SK-N-MC (cell line): ENCODE measurements at regions not wholly inside any gene's neighbourhood (a gene's known extent, or its start where the extent isn't known, plus 50 kb on each side); places are given as distances from the start of the nearest gene placed in this dataset.

Experiments used
- DNase-seq: peaks from one replicate; pipeline ENCODE4 v3.0.0-alpha.2; 2011; ENCODE audit warnings: low read depth, low spot score
- H3K27ac ChIP-seq: fragments of 200-600 bp; sonication (generic); 2 replicates; pipeline ENCODE4 v1.5.1; 2016; ENCODE audit warnings: mixed run types
- H3K36me3 ChIP-seq: fragments of 200-600 bp; sonication (generic); 2 replicates; pipeline ENCODE4 v1.6.1; 2017; ENCODE audit warnings: antibody characterized with exemption, low read length, mixed read lengths; ENCODE audit not compliant: insufficient read depth
- H3K4me3 ChIP-seq: fragments of 200-600 bp; sonication (generic); 2 replicates; pipeline ENCODE4 v1.5.1; 2016
- H3K9ac ChIP-seq: fragments of 200-600 bp; sonication (generic); 2 replicates; pipeline ENCODE4 v1.8.0; 2017; ENCODE audit warnings: mixed run types, mixed read lengths; ENCODE audit not compliant: insufficient read length
- H3K9me3 ChIP-seq: fragments of 200-600 bp; sonication (generic); 2 replicates; pipeline ENCODE4 v1.6.1; 2017; ENCODE audit warnings: low read depth, mild to moderate bottlenecking, antibody characterized with exemption, low read length, moderate library complexity, mixed read lengths
- EZH2 ChIP-seq: fragments of 200-600 bp; sonication (generic); IDR thresholded peaks from one replicate; pipeline ENCODE4 v1.6.1; 2017; ENCODE audit warnings: antibody characterized with exemption
- FOXP2 ChIP-seq: optimal IDR thresholded peaks from 2 replicates; pipeline ENCODE3; 2011; ENCODE audit warnings: mild to moderate bottlenecking, moderate library complexity; ENCODE audit not compliant: insufficient read depth; ENCODE audit errors: extremely low read length, control extremely low read depth
- POLR2AphosphoS5 ChIP-seq: IDR thresholded peaks from 2 replicates; pipeline ENCODE4 v1.6.1; 2012; ENCODE audit warnings: mild to moderate bottlenecking, low read depth, low read length, borderline replicate concordance

DNA sequence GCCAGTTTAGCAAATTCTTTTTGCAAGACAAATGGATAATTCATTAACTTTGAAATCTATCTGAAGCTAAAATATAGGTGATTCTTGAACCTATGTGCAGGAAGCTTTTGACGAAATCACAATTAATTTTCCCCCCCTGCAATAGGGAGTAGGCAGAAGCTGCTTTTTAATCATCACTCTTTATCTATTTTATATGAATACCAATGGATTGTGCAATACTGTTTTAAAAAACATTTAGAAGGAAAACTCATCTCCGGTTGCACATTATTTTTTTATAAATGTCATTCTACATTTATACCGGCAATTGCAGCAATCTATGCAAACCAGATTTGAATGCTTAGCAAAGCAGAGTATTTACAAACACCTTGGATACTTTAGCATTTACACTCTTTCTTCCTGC is 121.1 kb upstream of the TMCO5A start:
- TF ChIP-seq POLR2AphosphoS5 (no peak), FOXP2 (no peak), EZH2 (no peak)

DNA sequence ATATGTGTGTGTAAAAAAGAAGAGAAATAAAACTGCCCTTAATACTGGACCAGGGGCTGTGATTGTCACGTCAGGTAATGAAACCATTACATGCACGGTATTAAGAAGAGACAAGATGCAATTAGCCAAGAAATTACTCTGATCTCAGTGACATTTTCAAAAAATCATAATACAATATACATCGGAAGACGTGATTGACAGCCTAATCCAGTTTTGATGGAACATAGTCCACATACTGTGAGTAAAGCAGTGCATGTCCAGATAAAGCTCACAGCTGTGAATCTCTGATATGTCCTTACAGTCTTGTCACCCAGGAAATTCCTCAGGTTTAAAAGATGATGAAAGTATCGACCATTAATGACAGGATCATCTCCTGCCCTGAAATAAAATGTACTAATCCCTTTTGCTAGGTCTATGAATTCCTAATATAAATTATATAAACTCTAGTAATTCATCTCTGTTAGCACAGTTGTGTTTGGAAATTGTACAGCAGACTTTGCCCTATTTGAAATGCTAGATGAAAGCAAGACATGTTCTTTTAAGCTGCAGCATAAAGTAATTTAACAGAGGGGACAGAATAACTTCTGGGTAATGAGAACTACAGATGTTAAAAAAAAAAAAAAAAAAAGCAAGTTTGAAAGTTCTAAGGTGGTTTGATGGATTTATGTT is 119.5 kb upstream of the TMCO5A start:
- TF ChIP-seq POLR2AphosphoS5 = no peak
- TF ChIP-seq EZH2 = no peak
- TF ChIP-seq FOXP2 = no peak
- no peak overlapping the region for H3K4me3 ChIP-seq
- no peaks in the 10 kb centered on the region for H3K9me3 ChIP-seq
- H3K9ac ChIP-seq = no peak overlapping the region
- H3K27ac ChIP-seq = no peak overlapping the region
- H3K36me3 ChIP-seq = no peaks in the 10 kb centered on the region
- DNase-seq = no peak

More for the DNA sequence above, 121.1 kb upstream of the TMCO5A start:
- Histone ChIP-seq H3K27ac (no peak overlapping the region), H3K36me3 (no peaks in the 10 kb centered on the region), H3K9ac (no peak overlapping the region), H3K4me3 (no peak overlapping the region), H3K9me3 (no peaks in the 10 kb centered on the region)
- no peak for DNase-seq

DNA sequence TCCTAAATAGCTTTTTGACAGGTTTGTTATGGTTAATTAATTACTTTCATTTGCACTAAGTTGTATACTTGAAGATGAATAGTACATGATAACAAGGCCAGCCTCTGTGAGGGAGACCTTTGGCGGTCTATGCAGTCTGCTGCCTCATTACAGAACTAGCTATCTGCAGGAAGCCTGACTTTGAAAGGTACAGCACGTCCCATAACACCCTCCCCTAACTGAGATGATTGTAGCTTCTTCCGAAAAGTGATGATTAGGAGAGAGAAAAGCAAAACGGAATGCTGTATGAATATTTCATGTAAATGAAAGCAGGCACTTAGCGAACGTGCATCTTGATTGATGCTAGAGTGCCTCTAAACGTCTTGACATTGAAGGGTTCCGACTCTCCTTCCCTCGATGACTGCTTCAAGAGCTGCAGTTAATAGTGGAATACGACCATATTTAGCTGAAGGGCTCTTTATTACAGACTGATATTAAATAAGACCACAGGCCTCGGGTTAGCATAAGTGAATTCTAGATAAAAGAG is 116.2 kb upstream of the TMCO5A start:
- H3K9ac ChIP-seq = no peak overlapping the region
- no peak for TF ChIP-seq POLR2AphosphoS5
- no peak for TF ChIP-seq EZH2
- TF ChIP-seq FOXP2 = no peak
- H3K36me3 ChIP-seq = no peaks in the 10 kb centered on the region
- H3K9me3 ChIP-seq = no peaks in the 10 kb centered on the region
- H3K27ac ChIP-seq = no peak overlapping the region
- H3K4me3 ChIP-seq = no peak overlapping the region
- DNase-seq = no peak

DNA sequence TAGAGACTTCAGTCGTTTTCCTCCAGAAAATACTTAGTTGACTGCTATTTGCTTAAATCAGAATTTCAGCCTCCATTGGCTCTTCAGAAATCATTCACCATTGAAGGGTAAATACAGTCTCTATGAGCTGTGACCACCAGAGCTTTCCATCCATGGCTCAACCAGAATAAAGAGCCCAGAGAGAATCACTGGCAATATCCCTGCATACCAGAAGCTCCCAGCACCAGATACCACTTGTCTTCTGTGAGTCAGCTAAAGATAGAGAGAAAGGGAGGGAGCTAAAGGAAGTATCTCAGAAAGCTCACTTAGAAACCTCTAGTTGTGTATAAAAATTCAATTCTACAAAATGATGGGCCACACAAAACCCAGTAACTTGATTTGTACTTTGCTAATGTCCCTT is 115.2 kb upstream of the TMCO5A start:
- TF ChIP-seq POLR2AphosphoS5 (no peak), EZH2 (no peak), FOXP2 (no peak)
- no peaks in the 10 kb centered on the region for H3K36me3 ChIP-seq

DNA sequence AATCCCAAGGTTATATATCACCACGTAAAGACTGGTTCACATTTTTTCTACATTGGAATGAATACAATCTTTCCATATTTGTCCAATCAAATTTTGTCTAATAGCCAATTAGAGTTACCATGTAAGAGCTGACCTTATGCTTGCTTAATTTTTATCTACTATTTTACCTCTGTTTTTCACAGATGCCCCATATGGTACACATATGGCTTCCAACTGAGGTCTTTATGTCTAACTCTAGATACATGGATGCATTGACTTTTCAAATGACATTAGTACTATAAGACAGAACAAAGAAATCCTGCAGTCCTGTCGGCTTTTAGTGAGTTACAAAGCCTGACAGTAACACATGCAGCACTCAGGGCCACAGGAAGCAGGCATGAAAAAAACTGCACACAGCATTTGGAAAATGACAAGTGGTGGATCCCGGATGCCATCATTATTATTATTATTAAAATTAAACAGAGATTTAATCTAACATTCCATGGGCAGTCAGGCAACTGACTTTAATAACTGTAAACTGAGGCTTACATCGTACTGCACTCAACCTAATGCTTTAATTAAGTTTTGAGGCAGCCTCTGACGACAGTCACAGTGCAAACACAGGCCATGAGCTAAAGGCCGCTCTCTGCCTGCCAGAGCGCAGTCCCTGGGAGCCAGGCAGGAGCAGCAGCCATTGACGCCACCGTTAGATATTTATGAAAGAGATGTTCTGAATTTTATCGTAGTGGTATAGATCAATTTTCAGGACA is 113.9 kb upstream of the TMCO5A start:
- TF ChIP-seq FOXP2 = no peak
- no peak for TF ChIP-seq POLR2AphosphoS5
- no peak for TF ChIP-seq EZH2

More for the DNA sequence above, 115.2 kb upstream of the TMCO5A start:
- DNase-seq = no peak
- H3K9ac ChIP-seq = no peak overlapping the region
- H3K27ac ChIP-seq = no peak overlapping the region
- H3K9me3 ChIP-seq = no peaks in the 10 kb centered on the region
- H3K4me3 ChIP-seq = no peak overlapping the region

DNA sequence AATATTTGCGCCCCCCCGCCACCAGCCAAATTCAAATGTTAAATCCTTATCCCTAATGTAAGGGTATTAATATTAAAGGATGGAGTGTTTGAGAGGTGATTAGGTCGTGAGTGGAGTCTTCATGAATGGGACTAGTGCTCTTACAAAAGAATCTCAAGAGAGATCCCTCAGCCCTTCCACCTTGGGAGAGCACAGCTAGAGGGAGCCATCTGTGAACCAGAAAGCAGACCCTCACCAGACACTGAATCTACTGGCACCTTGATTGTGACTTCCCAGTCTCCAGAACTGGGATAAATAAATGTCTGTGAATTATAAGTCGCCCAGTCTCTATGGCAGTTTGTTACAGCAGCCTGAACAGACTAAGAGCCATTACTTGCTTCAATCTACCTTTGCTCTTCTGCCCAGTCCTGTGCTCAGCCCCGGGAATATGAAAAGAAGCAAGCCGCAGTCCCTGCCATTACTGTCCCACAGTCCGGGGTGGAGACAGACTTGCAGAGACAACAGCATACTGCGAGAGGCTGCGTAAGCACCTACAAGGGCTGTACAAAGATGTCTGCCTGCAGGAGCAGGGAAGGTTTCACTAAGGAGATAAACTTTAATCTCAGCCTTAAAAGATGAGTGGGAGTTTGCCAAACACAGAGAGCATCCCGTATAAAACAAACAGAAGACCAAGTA is 110.7 kb upstream of the TMCO5A start:
- no peaks in the 10 kb centered on the region for H3K36me3 ChIP-seq
- no peak overlapping the region for H3K27ac ChIP-seq
- no peak for DNase-seq
- H3K9me3 ChIP-seq = no peaks in the 10 kb centered on the region
- no peak overlapping the region for H3K4me3 ChIP-seq
- no peak overlapping the region for H3K9ac ChIP-seq
- TF ChIP-seq FOXP2 (no peak), EZH2 (no peak), POLR2AphosphoS5 (no peak)

More for the DNA sequence above, 113.9 kb upstream of the TMCO5A start:
- DNase-seq = no peak
- Histone ChIP-seq H3K27ac (no peak overlapping the region), H3K9me3 (no peaks in the 10 kb centered on the region), H3K4me3 (no peak overlapping the region), H3K9ac (no peak overlapping the region), H3K36me3 (no peaks in the 10 kb centered on the region)

DNA sequence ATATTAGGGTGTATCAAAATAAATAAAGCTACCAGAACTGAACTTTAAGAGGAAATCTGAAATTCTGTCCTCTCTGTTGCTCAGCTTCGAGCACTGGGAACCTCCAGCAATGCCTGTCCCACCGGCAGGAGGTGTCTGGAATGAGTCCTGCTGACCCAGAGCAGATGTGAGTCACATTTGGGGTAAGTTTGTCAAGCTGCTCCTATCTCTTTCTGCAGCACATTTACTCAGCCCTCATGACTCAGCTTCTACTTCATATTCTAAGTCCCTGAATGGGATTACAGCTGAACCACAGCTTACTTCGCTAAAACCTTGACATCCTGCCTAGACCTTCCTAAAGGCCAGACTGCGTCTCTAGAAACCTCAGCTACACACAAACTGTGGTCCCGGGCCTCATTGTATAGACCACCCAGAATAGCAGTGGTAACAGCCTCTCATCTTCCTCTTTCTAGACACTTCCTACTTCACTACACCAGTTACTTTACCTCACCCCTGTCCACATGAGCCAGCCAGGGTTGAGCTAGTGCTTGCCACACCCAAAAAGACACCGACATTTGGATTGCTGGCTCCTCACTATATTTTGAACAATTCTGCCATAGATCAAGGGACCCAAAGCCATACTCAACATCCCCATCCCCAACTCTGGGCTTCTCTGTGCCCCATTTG is 109.6 kb upstream of the TMCO5A start:
- no peaks in the 10 kb centered on the region for H3K9me3 ChIP-seq
- no peak overlapping the region for H3K4me3 ChIP-seq
- no peak for DNase-seq

DNA sequence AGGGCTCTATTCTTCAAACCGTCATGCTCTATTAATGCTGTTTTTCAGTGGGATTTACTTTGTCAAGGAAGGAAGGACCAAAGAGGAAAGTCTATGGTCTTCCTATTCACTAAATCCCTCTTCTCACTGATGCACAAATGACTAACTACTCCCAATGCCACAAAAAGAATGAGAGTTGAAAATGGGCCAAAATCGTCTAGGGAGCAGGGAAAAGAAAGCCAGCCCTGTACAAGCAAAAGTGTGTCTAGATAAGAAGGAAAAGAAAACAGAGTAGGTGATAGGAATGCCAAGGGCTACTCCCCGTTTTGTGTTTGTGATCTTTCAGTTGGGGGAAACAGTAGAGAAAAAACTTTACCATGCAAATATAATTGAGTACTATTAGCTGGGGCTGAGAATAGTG is 97.2 kb upstream of the TMCO5A start:
- no peak overlapping the region for H3K4me3 ChIP-seq
- H3K9ac ChIP-seq = no peak overlapping the region
- H3K36me3 ChIP-seq = no peaks in the 10 kb centered on the region
- H3K9me3 ChIP-seq = 0 out of 2 replicates have a peak, but pooled peaks cover 3% of the 10 kb centered on the region
- TF ChIP-seq POLR2AphosphoS5 (no peak), FOXP2 (no peak)
- H3K27ac ChIP-seq = no peak overlapping the region
- no peak for DNase-seq

More for the DNA sequence above, 109.6 kb upstream of the TMCO5A start:
- no peak for TF ChIP-seq POLR2AphosphoS5
- no peak for TF ChIP-seq EZH2
- no peak for TF ChIP-seq FOXP2
- no peak overlapping the region for H3K27ac ChIP-seq
- H3K9ac ChIP-seq = no peak overlapping the region
- H3K36me3 ChIP-seq = no peaks in the 10 kb centered on the region
